Fibroblast of lung (primary cell): ENCODE measurements at regions not wholly inside any gene's neighbourhood (a gene's known extent, or its start where the extent isn't known, plus 50 kb on each side); places are given as distances from the start of the nearest gene placed in this dataset.

Source experiments
- DNase-seq, 2 donors: peaks; one replicate each; pipeline versions ENCODE4 v3.0.0 to v3.0.0-alpha.2; 2010; ENCODE audit warnings: low read depth in 2 of 2
- H2AFZ ChIP-seq: 2 replicates; pipeline ENCODE4 v1.5.1; 2012; ENCODE audit warnings: low read length, control low read depth, inconsistent platforms
- H3K27ac ChIP-seq: 2 replicates; pipeline ENCODE4 v1.5.1; 2011; ENCODE audit warnings: low read length, control low read depth; ENCODE audit not compliant: insufficient read depth
- H3K27me3 ChIP-seq: 2 replicates; pipeline ENCODE4 v1.5.1; 2011; ENCODE audit warnings: mild to moderate bottlenecking, low read length; ENCODE audit not compliant: control insufficient read depth, insufficient read depth
- H3K36me3 ChIP-seq: 2 replicates; pipeline ENCODE4 v1.5.1; 2011; ENCODE audit warnings: low read length; ENCODE audit not compliant: control insufficient read depth, insufficient read depth
- H3K4me1 ChIP-seq: 2 replicates; pipeline ENCODE4 v1.5.1; 2011; ENCODE audit warnings: low read length; ENCODE audit not compliant: control insufficient read depth, insufficient read depth; ENCODE audit errors: extremely low read depth
- H3K4me2 ChIP-seq: 2 replicates; pipeline ENCODE4 v1.5.1; 2011; ENCODE audit warnings: low read length, control low read depth; ENCODE audit not compliant: insufficient read depth; ENCODE audit errors: extremely low read depth
- H3K4me3 ChIP-seq, 4 experiments: fragments of 200-600 bp in 1 of 4; sonication (generic) in 1 of 4; replicated peaks in 1 of 4; 2 replicates each; pipeline ENCODE4 v1.5.1; 2011 to 2016; ENCODE audit warnings: low read length in 4 of 4, low read depth in 3 of 4, mild to moderate bottlenecking in 3 of 4, control low read depth in 2 of 4, inconsistent platforms in 1 of 4, mixed read lengths in 1 of 4; ENCODE audit not compliant: insufficient read depth in 1 of 4; ENCODE audit errors: control extremely low read depth in 1 of 4
- H3K79me2 ChIP-seq: 2 replicates; pipeline ENCODE4 v1.5.1; 2012; ENCODE audit warnings: mild to moderate bottlenecking, low read length, inconsistent platforms; ENCODE audit not compliant: control insufficient read depth, insufficient read depth
- H3K9ac ChIP-seq: 2 replicates; pipeline ENCODE4 v1.5.1; 2011; ENCODE audit warnings: mild to moderate bottlenecking, low read length, control low read depth; ENCODE audit not compliant: insufficient read depth
- H3K9me3 ChIP-seq: 2 replicates; pipeline ENCODE4 v1.5.1; 2012; ENCODE audit warnings: low read depth, low read length; ENCODE audit not compliant: control insufficient read depth, insufficient read depth
- H4K20me1 ChIP-seq: 2 replicates; pipeline ENCODE4 v1.5.1; 2011; ENCODE audit warnings: low read length; ENCODE audit not compliant: control insufficient read depth, insufficient read depth; ENCODE audit errors: extremely low read depth
- CTCF ChIP-seq, 2 donors: IDR thresholded peaks in 1 of 2; conservative IDR thresholded peaks in 1 of 2; 1 replicate in 1 of 2; 2 replicates in 1 of 2; pipeline ENCODE4 v1.5.1; 2011 to 2012; ENCODE audit warnings: low read length in 2 of 2, control low read depth in 1 of 2, inconsistent platforms in 1 of 2, low read depth in 1 of 2, mild to moderate bottlenecking in 1 of 2
- EZH2 ChIP-seq: IDR thresholded peaks from 2 replicates; pipeline ENCODE4 v1.5.1; 2012; ENCODE audit warnings: low read length, control low read depth, mild to moderate bottlenecking; ENCODE audit errors: missing control alignments

- Histone ChIP-seq H3K9me3 (no peaks in the 10 kb centered on the region), H3K9ac (no peak overlapping the region), H2AFZ (no peak overlapping the region), H3K27ac (no peak overlapping the region), H3K79me2 (no peaks in the 10 kb centered on the region), H3K27me3 (no peaks in the 10 kb centered on the region), H3K36me3 (no peaks in the 10 kb centered on the region), H4K20me1 (no peaks in the 10 kb centered on the region), H3K4me3 (no peak overlapping the region), H3K4me1 (no peaks in the 10 kb centered on the region), H3K4me2 (no peak overlapping the region)
- DNase-seq: no peak
- no peak for TF ChIP-seq CTCF (conservative IDR thresholded peaks at IDR 0.05 in 1 of 2, IDR thresholded peaks at IDR 0.05 in 1 of 2; ENCODE audit: low read depth in 1 of 2, low read length in 2 of 2)
- no peak for TF ChIP-seq EZH2
Measured at GRCh38 chr1:14462851-14463250, 135.6 kb upstream of the KAZN start.

DNA sequence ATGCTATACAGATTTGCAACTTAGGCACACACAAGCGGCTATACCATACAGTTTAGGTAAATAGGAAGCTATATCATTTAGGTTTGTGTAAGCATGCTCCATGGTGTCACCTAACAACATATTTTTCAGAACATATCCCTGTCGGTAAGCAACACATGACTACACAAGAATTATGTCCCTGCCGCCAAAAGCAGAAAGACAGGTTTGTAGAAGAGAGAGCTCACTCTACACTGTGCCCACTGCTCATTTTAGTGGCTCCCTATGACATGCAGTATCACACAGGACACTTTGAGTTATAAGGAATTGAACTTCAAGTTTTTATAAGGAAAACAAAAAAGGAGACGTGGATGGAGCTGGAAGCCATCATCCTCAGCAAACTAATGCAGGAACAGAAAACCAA, 132.5 kb upstream of the KAZN start:
- no peak for TF ChIP-seq CTCF (conservative IDR thresholded peaks at IDR 0.05 in 1 of 2, IDR thresholded peaks at IDR 0.05 in 1 of 2; ENCODE audit: low read depth in 1 of 2, low read length in 2 of 2)
- TF ChIP-seq EZH2: no peak
- Histone ChIP-seq H3K27me3 (no peaks in the 10 kb centered on the region), H3K79me2 (no peaks in the 10 kb centered on the region), H2AFZ (no peak overlapping the region), H3K36me3 (no peaks in the 10 kb centered on the region), H3K4me2 (no peak overlapping the region), H3K27ac (no peak overlapping the region), H3K9me3 (no peaks in the 10 kb centered on the region), H3K4me3 (no peak overlapping the region), H3K9ac (no peak overlapping the region), H4K20me1 (no peaks in the 10 kb centered on the region), H3K4me1 (no peaks in the 10 kb centered on the region)
- DNase-seq: no peak

DNA sequence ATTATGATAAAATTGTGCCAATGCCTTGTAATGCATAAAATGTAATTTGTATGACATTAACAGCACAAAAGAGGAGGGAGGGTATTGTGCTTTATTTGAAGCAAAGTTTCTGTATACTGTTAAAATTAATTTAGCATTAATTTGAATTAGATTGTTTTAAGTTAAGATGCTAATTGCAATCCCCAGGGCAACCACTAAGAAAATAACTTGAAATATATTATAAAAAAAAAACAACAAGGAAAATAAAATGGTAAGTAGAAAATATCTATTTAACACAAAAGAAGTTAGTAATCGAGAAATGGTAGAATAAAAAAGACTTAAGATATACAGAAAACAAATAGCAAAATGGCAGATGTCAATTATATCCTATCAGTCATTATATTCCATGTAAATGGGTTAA, 131.4 kb upstream of the KAZN start:
- Histone ChIP-seq H2AFZ (no peak overlapping the region), H3K9me3 (no peaks in the 10 kb centered on the region), H3K4me1 (no peaks in the 10 kb centered on the region), H3K4me2 (no peak overlapping the region), H3K27me3 (no peaks in the 10 kb centered on the region), H4K20me1 (no peaks in the 10 kb centered on the region), H3K79me2 (no peaks in the 10 kb centered on the region), H3K27ac (no peak overlapping the region), H3K4me3 (no peak overlapping the region), H3K9ac (no peak overlapping the region), H3K36me3 (no peaks in the 10 kb centered on the region)
- TF ChIP-seq EZH2 (no peak), CTCF (conservative IDR thresholded peaks at IDR 0.05 in 1 of 2, IDR thresholded peaks at IDR 0.05 in 1 of 2; ENCODE audit: low read depth in 1 of 2, low read length in 2 of 2) (no peak)
- DNase-seq: no peak
